HL-60 (cell line): ENCODE measurements at regions not wholly inside any gene's neighbourhood (a gene's known extent, or its start where the extent isn't known, plus 50 kb on each side); places are given as distances from the start of the nearest gene placed in this dataset.

Experiments used
- CTCF ChIP-seq: IDR thresholded peaks from one replicate; pipeline ENCODE4 v1.5.1; 2011; ENCODE audit warnings: low read length, control low read depth, inconsistent platforms; ENCODE audit not compliant: insufficient read depth
- POLR2AphosphoS5 ChIP-seq: IDR thresholded peaks from 2 replicates; pipeline ENCODE4 v1.6.1; 2012; ENCODE audit warnings: low read depth

- no peak for TF ChIP-seq CTCF
- no peak for TF ChIP-seq POLR2AphosphoS5
Observed at GRCh38 chr1:30444850-30445249, 278.5 kb downstream of the MATN1 start.
